ENCODE measurements at regions not wholly inside any gene's neighbourhood (a gene's known extent, or its start where the extent isn't known, plus 50 kb on each side); places are given as distances from the start of the nearest gene placed in this dataset.

DNA sequence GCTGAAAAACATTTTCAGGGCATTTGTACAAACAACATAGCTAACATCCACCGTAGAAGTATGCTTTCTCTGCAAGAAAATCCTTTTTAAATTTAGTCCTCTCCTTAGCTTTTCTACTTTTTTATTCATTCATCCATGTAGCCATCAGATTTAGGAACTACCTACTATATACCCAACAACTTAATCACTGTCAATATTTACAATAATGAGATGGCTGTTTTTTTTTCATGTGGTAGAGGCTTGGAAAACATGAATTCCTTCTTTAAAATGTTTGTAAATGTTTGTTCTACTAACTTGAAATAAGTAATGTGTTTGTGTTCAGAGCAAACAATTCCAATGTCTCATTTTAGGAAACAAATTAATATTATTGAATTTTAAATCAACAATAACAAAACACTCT is 78.2 kb upstream of the CAV2 start:
- FAIRE-seq = no peak
- intact Hi-C loops (cut with DNase I) = no loop called here

DNA sequence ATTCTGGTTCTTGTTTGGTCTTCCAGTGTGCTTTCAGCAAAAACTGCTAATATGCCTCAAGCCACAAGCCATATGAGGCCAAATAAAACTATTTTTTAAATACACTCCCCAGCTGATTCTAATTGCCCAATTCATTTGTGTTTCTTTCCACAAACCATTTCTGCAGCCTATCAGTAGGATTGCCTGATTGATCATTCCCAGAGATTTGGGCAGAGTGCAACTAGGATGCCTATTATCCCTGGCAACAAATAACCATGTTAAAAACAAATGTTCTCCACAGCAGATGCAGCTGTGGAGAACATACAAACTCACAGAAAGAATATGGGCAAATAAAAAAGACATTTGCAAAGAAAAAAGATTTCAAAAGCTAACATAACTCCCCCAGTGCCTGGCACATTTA is 76.9 kb upstream of the CAV2 start:
- DNase-seq = no peak
- TF ChIP-seq, protein P1, sequence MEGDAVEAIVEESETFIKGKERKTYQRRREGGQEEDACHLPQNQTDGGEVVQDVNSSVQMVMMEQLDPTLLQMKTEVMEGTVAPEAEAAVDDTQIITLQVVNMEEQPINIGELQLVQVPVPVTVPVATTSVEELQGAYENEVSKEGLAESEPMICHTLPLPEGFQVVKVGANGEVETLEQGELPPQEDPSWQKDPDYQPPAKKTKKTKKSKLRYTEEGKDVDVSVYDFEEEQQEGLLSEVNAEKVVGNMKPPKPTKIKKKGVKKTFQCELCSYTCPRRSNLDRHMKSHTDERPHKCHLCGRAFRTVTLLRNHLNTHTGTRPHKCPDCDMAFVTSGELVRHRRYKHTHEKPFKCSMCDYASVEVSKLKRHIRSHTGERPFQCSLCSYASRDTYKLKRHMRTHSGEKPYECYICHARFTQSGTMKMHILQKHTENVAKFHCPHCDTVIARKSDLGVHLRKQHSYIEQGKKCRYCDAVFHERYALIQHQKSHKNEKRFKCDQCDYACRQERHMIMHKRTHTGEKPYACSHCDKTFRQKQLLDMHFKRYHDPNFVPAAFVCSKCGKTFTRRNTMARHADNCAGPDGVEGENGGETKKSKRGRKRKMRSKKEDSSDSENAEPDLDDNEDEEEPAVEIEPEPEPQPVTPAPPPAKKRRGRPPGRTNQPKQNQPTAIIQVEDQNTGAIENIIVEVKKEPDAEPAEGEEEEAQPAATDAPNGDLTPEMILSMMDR (IDR thresholded peaks at IDR 0.05; ENCODE audit: borderline replicate concordance, extremely low read depth, insufficient read depth) = no peak

More for the DNA sequence above, 78.2 kb upstream of the CAV2 start:
- no peak for DNase-seq
- H3K27me3 ChIP-seq (ENCODE audit: control insufficient read depth, insufficient read depth, low read length) = no peaks in the 10 kb centered on the region
- no peak overlapping the region for H3K27ac ChIP-seq (ENCODE audit: low read depth in 2 of 2, low read length in 2 of 2)
- no peaks in the 10 kb centered on the region for H3K9me3 ChIP-seq (ENCODE audit: control insufficient read depth in 2 of 3, insufficient read depth in 1 of 3, low read length in 3 of 3)
- TF ChIP-seq, protein P1 (IDR thresholded peaks at IDR 0.05; ENCODE audit: borderline replicate concordance, extremely low read depth, insufficient read depth) = no peak
- H3K4me3 ChIP-seq (ENCODE audit: low read length in 3 of 3) = no peak overlapping the region
- H3K9ac ChIP-seq (ENCODE audit: low read length in 3 of 3) = no peak overlapping the region
- no peaks in the 10 kb centered on the region for H3K4me1 ChIP-seq (ENCODE audit: control insufficient read depth in 2 of 3, insufficient read depth in 2 of 3, low read depth in 1 of 3, low read length in 3 of 3)
- no peaks in the 10 kb centered on the region for H3K36me3 ChIP-seq (ENCODE audit: control insufficient read depth in 2 of 3, insufficient read depth in 3 of 3, low read length in 3 of 3)

DNA sequence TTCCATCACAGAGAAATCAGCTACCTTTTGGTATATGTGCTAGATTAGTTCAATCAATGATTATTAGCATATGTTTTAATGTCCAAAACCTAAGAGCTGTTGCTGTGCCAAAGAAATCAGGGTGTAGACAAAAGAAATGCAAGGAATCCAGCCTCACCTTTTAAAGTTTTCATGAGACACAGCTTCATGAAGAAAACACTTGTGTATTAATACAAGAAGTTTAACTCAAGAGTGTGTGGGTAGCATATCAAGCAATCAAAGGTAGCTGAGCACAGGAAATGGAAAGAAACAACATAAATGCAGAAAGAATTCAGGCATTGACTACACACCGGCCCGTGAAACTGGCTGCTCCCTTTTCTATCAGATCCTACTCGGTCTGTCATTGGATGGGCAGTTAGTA is 76.0 kb upstream of the CAV2 start:
- FAIRE-seq (no peak), DNase-seq (no peak)
- H3K9ac ChIP-seq (ENCODE audit: low read length in 3 of 3) = no peak overlapping the region
- TF ChIP-seq, protein P1 (IDR thresholded peaks at IDR 0.05; ENCODE audit: borderline replicate concordance, extremely low read depth, insufficient read depth) = no peak
- H3K4me1 ChIP-seq (ENCODE audit: control insufficient read depth in 2 of 3, insufficient read depth in 2 of 3, low read depth in 1 of 3, low read length in 3 of 3) = no peaks in the 10 kb centered on the region
- H3K27me3 ChIP-seq (ENCODE audit: control insufficient read depth, insufficient read depth, low read length) = no peaks in the 10 kb centered on the region
- H3K36me3 ChIP-seq (ENCODE audit: control insufficient read depth in 2 of 3, insufficient read depth in 3 of 3, low read length in 3 of 3) = no peaks in the 10 kb centered on the region
- H3K9me3 ChIP-seq (ENCODE audit: control insufficient read depth in 2 of 3, insufficient read depth in 1 of 3, low read length in 3 of 3) = no peaks in the 10 kb centered on the region
- intact Hi-C loops (cut with DNase I) = no loop called here
- H3K4me3 ChIP-seq (ENCODE audit: low read length in 3 of 3) = no peak overlapping the region
- no peak overlapping the region for H3K27ac ChIP-seq (ENCODE audit: low read depth in 2 of 2, low read length in 2 of 2)

More for the DNA sequence above, 76.9 kb upstream of the CAV2 start:
- FAIRE-seq = no peak
- intact Hi-C loops (cut with DNase I) = no loop called here
- no peak overlapping the region for H3K9ac ChIP-seq (ENCODE audit: low read length in 3 of 3)
- no peak overlapping the region for H3K27ac ChIP-seq (ENCODE audit: low read depth in 2 of 2, low read length in 2 of 2)
- H3K4me3 ChIP-seq (ENCODE audit: low read length in 3 of 3) = no peak overlapping the region
- no peaks in the 10 kb centered on the region for H3K4me1 ChIP-seq (ENCODE audit: control insufficient read depth in 2 of 3, insufficient read depth in 2 of 3, low read depth in 1 of 3, low read length in 3 of 3)
- no peaks in the 10 kb centered on the region for H3K9me3 ChIP-seq (ENCODE audit: control insufficient read depth in 2 of 3, insufficient read depth in 1 of 3, low read length in 3 of 3)
- H3K36me3 ChIP-seq (ENCODE audit: control insufficient read depth in 2 of 3, insufficient read depth in 3 of 3, low read length in 3 of 3) = no peaks in the 10 kb centered on the region
- H3K27me3 ChIP-seq (ENCODE audit: control insufficient read depth, insufficient read depth, low read length) = no peaks in the 10 kb centered on the region

DNA sequence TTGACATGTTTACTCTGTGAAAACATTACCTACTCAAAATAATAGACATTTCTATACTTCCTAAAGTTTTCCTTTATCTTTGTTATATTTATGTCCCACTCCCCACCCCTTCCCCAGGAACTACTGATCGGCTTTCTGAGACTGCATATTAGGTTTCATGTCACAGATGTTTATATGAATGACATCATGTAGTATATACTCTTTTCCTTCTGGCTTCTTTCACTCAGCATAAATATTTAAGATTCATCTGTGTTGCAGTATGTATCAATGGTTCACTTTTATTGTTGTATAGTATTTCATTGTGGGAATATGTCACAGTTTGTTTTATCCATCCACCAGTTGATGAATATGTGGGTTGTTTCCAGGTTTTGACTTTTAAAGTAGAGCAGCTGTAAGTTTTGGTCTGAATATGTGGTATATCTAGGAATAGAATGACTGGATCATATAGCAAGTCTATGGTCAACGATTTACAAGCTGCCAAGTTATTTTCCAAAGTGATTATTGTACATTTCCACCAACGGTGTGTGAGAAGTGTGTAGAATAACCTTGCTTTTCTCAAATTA is 73.8 kb upstream of the CAV2 start:
- Histone ChIP-seq H3K4me1 (ENCODE audit: control insufficient read depth in 2 of 3, insufficient read depth in 2 of 3, low read depth in 1 of 3, low read length in 3 of 3) (no peaks in the 10 kb centered on the region), H3K27ac (ENCODE audit: low read depth in 2 of 2, low read length in 2 of 2) (no peak overlapping the region), H3K4me3 (ENCODE audit: low read length in 3 of 3) (no peak overlapping the region), H3K36me3 (ENCODE audit: control insufficient read depth in 2 of 3, insufficient read depth in 3 of 3, low read length in 3 of 3) (no peaks in the 10 kb centered on the region), H3K9ac (ENCODE audit: low read length in 3 of 3) (no peak overlapping the region), H3K9me3 (ENCODE audit: control insufficient read depth in 2 of 3, insufficient read depth in 1 of 3, low read length in 3 of 3) (no peaks in the 10 kb centered on the region), H3K27me3 (ENCODE audit: control insufficient read depth, insufficient read depth, low read length) (no peaks in the 10 kb centered on the region)
- no peak for DNase-seq
- TF ChIP-seq, protein P1 (IDR thresholded peaks at IDR 0.05; ENCODE audit: borderline replicate concordance, extremely low read depth, insufficient read depth) = no peak
- no peak for FAIRE-seq
- intact Hi-C loops (cut with DNase I) = no loop called here
